GM12864 (cell line): ENCODE measurements at regions not wholly inside any gene's neighbourhood (a gene's known extent, or its start where the extent isn't known, plus 50 kb on each side); places are given as distances from the start of the nearest gene placed in this dataset.
A peak's percentile ranks its signal among the peaks of the same experiment; 100 is the strongest.
"Not testable (repeated sequence)": the region's sequence is repeated elsewhere in the genome, so short reads cannot be mapped to it uniquely, and the experiment has no call there.

Experiments
- DNase-seq: peaks from one replicate; pipeline ENCODE4 v3.0.0-alpha.2; 2011; ENCODE audit warnings: low read depth
- H3K4me3 ChIP-seq: 2 replicates; pipeline ENCODE4 v1.5.1; 2011; ENCODE audit warnings: mild to moderate bottlenecking, low read depth, low read length, control low read depth
- TF ChIP-seq, protein P1 (sequence below): IDR thresholded peaks from 2 replicates; pipeline ENCODE4 v1.5.1; 2011; ENCODE audit warnings: low read depth, mild to moderate bottlenecking, moderate library complexity, low read length, control low read depth, inconsistent platforms; ENCODE audit errors: missing control alignments

DNA sequence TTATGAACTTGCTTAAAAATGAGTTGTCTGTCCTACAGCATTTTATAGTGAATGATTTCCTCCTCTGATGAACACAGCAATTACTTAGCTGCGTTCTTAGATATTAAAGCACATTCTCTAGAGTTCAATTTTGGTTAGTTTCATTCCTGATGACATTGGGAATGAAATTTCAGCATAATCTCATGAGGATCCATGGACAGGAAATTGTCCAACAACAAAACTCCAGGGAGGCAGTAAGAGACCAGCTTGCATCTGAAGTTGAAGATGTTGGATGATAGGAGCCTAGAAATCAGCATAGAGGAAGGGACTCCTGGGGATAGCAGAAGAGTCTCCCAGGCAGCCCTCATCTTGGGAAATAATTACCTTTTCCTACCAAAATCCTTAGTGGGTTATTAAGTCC lies 128.7 kb upstream of the RAP1B start:
- TF ChIP-seq, protein P1, sequence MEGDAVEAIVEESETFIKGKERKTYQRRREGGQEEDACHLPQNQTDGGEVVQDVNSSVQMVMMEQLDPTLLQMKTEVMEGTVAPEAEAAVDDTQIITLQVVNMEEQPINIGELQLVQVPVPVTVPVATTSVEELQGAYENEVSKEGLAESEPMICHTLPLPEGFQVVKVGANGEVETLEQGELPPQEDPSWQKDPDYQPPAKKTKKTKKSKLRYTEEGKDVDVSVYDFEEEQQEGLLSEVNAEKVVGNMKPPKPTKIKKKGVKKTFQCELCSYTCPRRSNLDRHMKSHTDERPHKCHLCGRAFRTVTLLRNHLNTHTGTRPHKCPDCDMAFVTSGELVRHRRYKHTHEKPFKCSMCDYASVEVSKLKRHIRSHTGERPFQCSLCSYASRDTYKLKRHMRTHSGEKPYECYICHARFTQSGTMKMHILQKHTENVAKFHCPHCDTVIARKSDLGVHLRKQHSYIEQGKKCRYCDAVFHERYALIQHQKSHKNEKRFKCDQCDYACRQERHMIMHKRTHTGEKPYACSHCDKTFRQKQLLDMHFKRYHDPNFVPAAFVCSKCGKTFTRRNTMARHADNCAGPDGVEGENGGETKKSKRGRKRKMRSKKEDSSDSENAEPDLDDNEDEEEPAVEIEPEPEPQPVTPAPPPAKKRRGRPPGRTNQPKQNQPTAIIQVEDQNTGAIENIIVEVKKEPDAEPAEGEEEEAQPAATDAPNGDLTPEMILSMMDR = no peak
- H3K4me3 ChIP-seq = no peak overlapping the region
- no peak for DNase-seq

GRCh38 chr12:68482660-68483059 lies 128.0 kb upstream of the RAP1B start:
- no peak overlapping the region for H3K4me3 ChIP-seq
- peak; percentile 68 for DNase-seq
- TF ChIP-seq, protein P1 = no peak

GRCh38 chr12:68483592-68484383 lies 126.9 kb upstream of the RAP1B start:
- TF ChIP-seq, protein P1 = no peak
- H3K4me3 ChIP-seq = no peak overlapping the region
- DNase-seq = no peak

- not testable (repeated sequence) for H3K4me3 ChIP-seq
Observed at GRCh38 chr12:68484578-68484977, 126.1 kb upstream of the RAP1B start.

GRCh38 chr12:68486449-68486848 lies 124.2 kb upstream of the RAP1B start:
- DNase-seq, H3K4me3 ChIP-seq: not testable (repeated sequence)

More at GRCh38 chr12:68484578-68484977, 126.1 kb upstream of the RAP1B start:
- not testable (repeated sequence) for DNase-seq

- no peak for DNase-seq
- TF ChIP-seq, protein P1 = no peak
- H3K4me3 ChIP-seq = no peak overlapping the region
Observed at GRCh38 chr12:68487721-68488309, 122.9 kb upstream of the RAP1B start.

- TF ChIP-seq, protein P1 = no peak
- no peak overlapping the region for H3K4me3 ChIP-seq
Observed at GRCh38 chr12:68489273-68489672, 121.4 kb upstream of the RAP1B start.

GRCh38 chr12:68490476-68490875 lies 120.2 kb upstream of the RAP1B start:
- TF ChIP-seq, protein P1 = no peak
- no peak overlapping the region for H3K4me3 ChIP-seq
- DNase-seq = no peak

More at GRCh38 chr12:68489273-68489672, 121.4 kb upstream of the RAP1B start:
- no peak for DNase-seq
